SK-MEL-5 (cell line): ENCODE measurements at regions not wholly inside any gene's neighbourhood (a gene's known extent, or its start where the extent isn't known, plus 50 kb on each side); places are given as distances from the start of the nearest gene placed in this dataset.

Experiments used
- DNase-seq: peaks from one replicate; pipeline ENCODE4 v3.0.0-alpha.2; 2016; ENCODE audit warnings: low read depth, low spot score
- in situ Hi-C: cut with HindIII; loops from 2 replicates; pipeline ENCODE4 v1.10.0; 2016; ENCODE audit warnings: low sequenced_read_pairs, high pct_unique_total_duplicates, low pct_unique_long_range_greater_than_20kb

- in situ Hi-C loops: no loop called here
- no peak for DNase-seq
Observed at GRCh38 chr12:114218136-114218535, 187.8 kb downstream of the TBX5 start.

- in situ Hi-C loops: no loop called here
- DNase-seq: no peak
Observed at GRCh38 chr12:114215746-114216145, 190.2 kb downstream of the TBX5 start.

- in situ Hi-C loops: no loop called here
- no peak for DNase-seq
Observed at GRCh38 chr12:114213055-114213581, 192.8 kb downstream of the TBX5 start.

- no peak for DNase-seq
- in situ Hi-C loops: no loop called here
Observed at GRCh38 chr12:114209861-114210260, 196.1 kb downstream of the TBX5 start.

- in situ Hi-C loops: no loop called here
- DNase-seq: no peak
Observed at GRCh38 chr12:114206525-114206924, 199.4 kb downstream of the TBX5 start.

GRCh38 chr12:114201794-114202193 is 204.2 kb downstream of the TBX5 start:
- in situ Hi-C loops: no loop called here
- DNase-seq: no peak

- in situ Hi-C loops: no loop called here
- DNase-seq: no peak
Observed at GRCh38 chr12:114194956-114195355, 211.0 kb downstream of the TBX5 start.

GRCh38 chr12:114194066-114194465 is 211.9 kb downstream of the TBX5 start:
- in situ Hi-C loops: no loop called here

GRCh38 chr12:114193474-114193873 is 212.5 kb downstream of the TBX5 start:
- DNase-seq: no peak
- in situ Hi-C loops: no loop called here

More at GRCh38 chr12:114194066-114194465, 211.9 kb downstream of the TBX5 start:
- no peak for DNase-seq

GRCh38 chr12:114192549-114192948 is 213.4 kb downstream of the TBX5 start:
- in situ Hi-C loops: no loop called here
- DNase-seq: no peak

GRCh38 chr12:114192013-114192412 is 213.9 kb downstream of the TBX5 start:
- in situ Hi-C loops: no loop called here
- no peak for DNase-seq

- DNase-seq: no peak
- in situ Hi-C loops: no loop called here
Observed at GRCh38 chr12:114191581-114191980, 214.4 kb downstream of the TBX5 start.

- in situ Hi-C loops: no loop called here
- no peak for DNase-seq
Observed at GRCh38 chr12:114190971-114191370, 215.0 kb downstream of the TBX5 start.

GRCh38 chr12:114189266-114189665 is 216.7 kb downstream of the TBX5 start:
- DNase-seq: no peak
- in situ Hi-C loops: no loop called here

- peak; percentile 4 for DNase-seq
- in situ Hi-C loops: no loop called here
Observed at GRCh38 chr12:114186241-114187002, 219.5 kb downstream of the TBX5 start.

GRCh38 chr12:114185036-114185435 is 218.9 kb upstream of the RBM19 start:
- DNase-seq: no peak
- in situ Hi-C loops: no loop called here

GRCh38 chr12:114174326-114174725 is 208.2 kb upstream of the RBM19 start:
- in situ Hi-C loops: no loop called here
- no peak for DNase-seq

- in situ Hi-C loops: no loop called here
- no peak for DNase-seq
Observed at GRCh38 chr12:114172135-114172534, 206.0 kb upstream of the RBM19 start.

GRCh38 chr12:114168061-114168460 is 201.9 kb upstream of the RBM19 start:
- DNase-seq: peak; percentile 26
- in situ Hi-C loops: no loop called here
